GM20000 (cell line): ENCODE measurements at regions not wholly inside any gene's neighbourhood (a gene's known extent, or its start where the extent isn't known, plus 50 kb on each side); places are given as distances from the start of the nearest gene placed in this dataset.

ENCODE experiments used
- DNase-seq: peaks from one replicate; pipeline ENCODE4 v3.0.0; 2012; ENCODE audit warnings: low spot score
- TF ChIP-seq, protein P1 (sequence below): IDR thresholded peaks from 2 replicates; pipeline ENCODE4 v1.5.1; 2012; ENCODE audit warnings: mild to moderate bottlenecking, control low read depth; ENCODE audit errors: extremely low read depth, missing control alignments

DNA sequence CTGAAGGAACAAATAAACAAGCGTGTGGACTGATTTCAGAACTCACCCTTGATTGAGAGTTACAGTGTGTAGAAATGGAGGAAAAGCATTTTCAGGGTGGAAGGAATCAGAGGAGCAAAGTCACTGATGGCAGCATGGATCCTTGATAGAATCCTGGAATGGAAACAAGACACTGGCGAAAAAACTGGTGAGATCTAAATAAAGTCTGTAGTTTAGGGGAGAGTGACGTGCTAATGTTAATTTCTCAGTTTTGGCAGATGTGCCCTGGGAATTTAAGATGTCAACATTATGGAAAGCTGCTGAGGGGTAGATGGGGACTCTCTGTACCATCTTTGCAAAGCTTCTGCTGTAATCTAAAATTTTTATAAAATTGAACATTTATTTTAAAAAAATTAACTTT is 378.0 kb downstream of the UQCRFS1 start:
- TF ChIP-seq, protein P1, sequence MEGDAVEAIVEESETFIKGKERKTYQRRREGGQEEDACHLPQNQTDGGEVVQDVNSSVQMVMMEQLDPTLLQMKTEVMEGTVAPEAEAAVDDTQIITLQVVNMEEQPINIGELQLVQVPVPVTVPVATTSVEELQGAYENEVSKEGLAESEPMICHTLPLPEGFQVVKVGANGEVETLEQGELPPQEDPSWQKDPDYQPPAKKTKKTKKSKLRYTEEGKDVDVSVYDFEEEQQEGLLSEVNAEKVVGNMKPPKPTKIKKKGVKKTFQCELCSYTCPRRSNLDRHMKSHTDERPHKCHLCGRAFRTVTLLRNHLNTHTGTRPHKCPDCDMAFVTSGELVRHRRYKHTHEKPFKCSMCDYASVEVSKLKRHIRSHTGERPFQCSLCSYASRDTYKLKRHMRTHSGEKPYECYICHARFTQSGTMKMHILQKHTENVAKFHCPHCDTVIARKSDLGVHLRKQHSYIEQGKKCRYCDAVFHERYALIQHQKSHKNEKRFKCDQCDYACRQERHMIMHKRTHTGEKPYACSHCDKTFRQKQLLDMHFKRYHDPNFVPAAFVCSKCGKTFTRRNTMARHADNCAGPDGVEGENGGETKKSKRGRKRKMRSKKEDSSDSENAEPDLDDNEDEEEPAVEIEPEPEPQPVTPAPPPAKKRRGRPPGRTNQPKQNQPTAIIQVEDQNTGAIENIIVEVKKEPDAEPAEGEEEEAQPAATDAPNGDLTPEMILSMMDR: no peak
- no peak for DNase-seq

DNA sequence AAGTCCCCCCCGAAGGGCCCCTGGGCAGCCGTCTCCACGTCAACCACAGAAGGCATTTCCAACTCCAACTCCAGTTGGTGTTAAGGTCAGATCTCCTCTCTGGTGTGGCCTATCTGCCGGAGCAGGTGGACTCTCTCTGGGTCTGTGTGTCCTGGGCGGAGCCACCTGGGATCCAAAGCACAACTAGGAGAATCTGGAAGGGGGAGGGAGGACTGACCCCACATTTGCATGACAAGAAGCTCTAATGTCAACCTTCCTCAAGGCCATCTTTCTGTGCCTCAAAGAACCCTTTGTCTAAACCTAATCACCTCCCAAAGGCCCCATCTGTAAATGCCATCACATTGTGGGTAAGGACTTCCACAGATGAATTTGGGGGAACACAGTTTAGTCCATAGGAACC is 381.5 kb downstream of the UQCRFS1 start:
- TF ChIP-seq, protein P1: no peak
- DNase-seq: no peak

DNA sequence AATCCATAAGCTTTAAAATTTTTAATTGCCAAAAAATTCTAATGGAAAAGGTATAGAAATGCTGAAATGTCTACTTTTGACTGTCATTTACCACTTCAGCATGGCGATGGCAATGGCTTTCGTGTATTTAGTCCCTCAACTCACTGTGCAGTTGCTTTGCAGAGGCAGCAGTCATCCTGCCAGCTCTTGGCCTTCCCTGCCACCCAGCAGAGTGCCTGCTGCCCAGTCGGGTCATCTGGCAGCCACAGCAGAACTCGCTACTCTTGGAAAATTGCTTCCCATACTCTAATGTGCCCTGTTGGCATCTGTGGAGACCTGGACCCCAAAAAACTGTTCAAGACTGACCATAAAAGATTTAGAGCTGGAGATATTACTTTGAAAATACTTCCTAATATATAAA is 383.2 kb downstream of the UQCRFS1 start:
- TF ChIP-seq, protein P1: no peak

DNA sequence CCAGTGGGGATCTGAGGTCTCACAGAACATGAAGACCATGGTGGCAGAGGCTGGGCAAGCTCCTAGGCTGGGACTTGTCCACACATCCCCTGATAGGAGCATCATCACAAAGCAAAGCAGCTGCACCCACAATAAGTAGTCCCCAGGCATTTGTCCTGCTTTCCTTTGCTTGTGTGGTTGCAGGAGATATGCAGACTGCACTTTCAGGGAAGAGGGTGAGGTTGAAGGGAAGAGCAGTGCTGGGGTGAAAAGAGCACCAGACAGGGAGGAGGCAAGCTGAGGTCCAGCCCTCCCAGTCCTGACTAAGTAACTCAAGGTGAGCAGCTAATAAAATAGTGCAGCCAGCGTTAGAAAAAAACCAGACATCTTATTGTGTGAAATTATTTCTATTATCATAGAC is 383.6 kb downstream of the UQCRFS1 start:
- TF ChIP-seq, protein P1: no peak
- no peak for DNase-seq

More for the DNA sequence above, 383.2 kb downstream of the UQCRFS1 start:
- no peak for DNase-seq

DNA sequence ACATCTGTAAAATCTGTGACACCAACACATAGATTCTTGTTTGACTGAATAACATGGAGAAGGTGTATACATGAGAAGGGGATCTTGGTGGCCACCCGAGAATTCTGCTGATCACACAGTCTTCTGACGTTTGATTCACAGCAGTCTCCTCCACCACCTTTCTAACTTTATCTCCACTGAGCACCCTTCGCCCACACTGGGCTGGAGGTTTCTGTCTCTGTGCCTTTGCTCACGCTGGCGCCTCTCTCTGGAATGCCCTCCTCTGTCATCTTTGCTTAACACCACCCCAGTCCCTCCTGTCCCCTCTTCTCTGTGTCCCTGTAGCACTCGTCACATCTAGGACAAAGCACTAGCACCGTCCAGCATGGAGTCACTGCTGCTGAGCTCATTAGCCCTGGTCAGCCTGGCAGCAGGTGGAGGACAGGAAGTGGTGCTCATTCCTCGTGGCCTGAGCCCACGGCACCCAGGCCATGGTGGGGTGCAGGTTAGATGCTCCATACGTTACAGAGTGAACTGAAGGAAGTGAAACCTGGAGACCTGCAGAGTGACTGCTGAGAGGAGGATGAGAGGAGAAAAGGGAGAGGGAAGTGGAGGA is 384.6 kb downstream of the UQCRFS1 start:
- no peak for DNase-seq
- TF ChIP-seq, protein P1: no peak

DNA sequence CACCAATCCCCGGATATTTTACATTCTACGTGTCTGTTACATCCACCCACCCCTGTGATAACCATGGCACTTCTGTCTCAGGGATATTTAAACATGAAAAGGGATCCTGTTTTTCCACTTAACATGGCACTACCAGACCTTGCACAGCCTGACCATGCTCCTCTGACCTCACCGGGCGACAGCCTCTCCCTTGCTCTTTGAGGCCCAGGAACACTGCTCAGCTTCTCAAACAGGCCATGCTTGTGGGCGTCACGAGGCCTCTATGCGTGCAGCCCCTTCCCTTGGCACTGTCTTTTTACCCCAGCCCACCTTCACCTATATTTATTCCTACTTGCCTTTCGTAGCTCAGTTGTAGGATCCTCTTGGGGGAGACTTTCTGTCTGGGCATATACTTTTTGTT is 385.6 kb downstream of the UQCRFS1 start:
- DNase-seq: no peak
- TF ChIP-seq, protein P1: no peak

DNA sequence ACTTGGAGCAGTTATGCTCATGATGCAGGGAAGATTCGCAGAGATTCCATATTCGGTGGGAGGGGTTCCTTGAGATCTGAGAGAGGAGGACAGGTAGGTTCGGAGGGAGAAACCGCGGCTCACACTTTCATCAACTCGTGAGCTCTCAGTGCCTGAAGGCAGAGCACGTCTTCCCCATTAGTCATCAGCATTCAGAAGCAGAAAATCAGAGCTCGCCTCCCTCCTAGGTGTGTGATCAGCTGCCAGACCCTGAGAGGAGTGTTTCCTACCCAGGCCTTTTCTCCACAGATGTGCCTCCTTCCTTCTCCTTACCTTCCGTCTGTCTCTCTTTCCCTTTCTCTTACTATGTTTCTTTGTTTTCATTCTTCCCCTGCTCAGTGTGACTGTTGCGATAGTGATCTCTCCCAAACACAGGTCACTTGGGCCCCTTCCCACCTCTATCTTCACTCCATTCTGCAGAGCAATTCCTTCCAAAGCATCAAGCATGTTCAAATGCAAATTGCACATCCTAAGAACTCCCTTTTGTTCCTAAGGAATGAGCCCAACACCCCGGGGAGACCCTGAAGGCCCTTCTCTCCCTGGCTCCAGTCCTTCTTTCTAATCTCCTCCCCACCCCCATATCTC is 389.5 kb downstream of the UQCRFS1 start:
- TF ChIP-seq, protein P1: no peak
- no peak for DNase-seq
